ENCODE measurements at regions not wholly inside any gene's neighbourhood (a gene's known extent, or its start where the extent isn't known, plus 50 kb on each side); places are given as distances from the start of the nearest gene placed in this dataset.

GRCh38 chr15:95228856-95229555 lies 997.6 kb downstream of the MCTP2 start:
- no peak for DNase-seq (ENCODE audit: low read depth in 3 of 3, low spot score in 1 of 3)

GRCh38 chr15:95235033-95235432 lies 1003.7 kb downstream of the MCTP2 start:
- no peak for DNase-seq (ENCODE audit: low read depth in 3 of 3, low spot score in 1 of 3)

GRCh38 chr15:95247071-95247984 lies 1016.0 kb downstream of the MCTP2 start:
- DNase-seq (ENCODE audit: low read depth in 3 of 3, low spot score in 1 of 3) = no peak

- DNase-seq (ENCODE audit: low read depth in 3 of 3, low spot score in 1 of 3) = no peak
These were observed 1018.2 kb downstream of the MCTP2 start for GRCh38 chr15:95249524-95249923.

- DNase-seq (ENCODE audit: low read depth in 3 of 3, low spot score in 1 of 3) = no peak
These were observed 1021.0 kb downstream of the MCTP2 start for GRCh38 chr15:95252404-95252803.

- no peak for DNase-seq (ENCODE audit: low read depth in 3 of 3, low spot score in 1 of 3)
These were observed 1022.9 kb downstream of the MCTP2 start for GRCh38 chr15:95254263-95254662.

GRCh38 chr15:95259513-95259912 lies 1028.2 kb downstream of the MCTP2 start:
- DNase-seq (ENCODE audit: low read depth in 3 of 3, low spot score in 1 of 3) = peak in 2 of 3 donors; percentile 3 to 22

GRCh38 chr15:95259965-95260364 lies 1028.6 kb downstream of the MCTP2 start:
- DNase-seq (ENCODE audit: low read depth in 3 of 3, low spot score in 1 of 3) = no peak

GRCh38 chr15:95260856-95261255 lies 1029.5 kb downstream of the MCTP2 start:
- DNase-seq (ENCODE audit: low read depth in 3 of 3, low spot score in 1 of 3) = no peak

- DNase-seq (ENCODE audit: low read depth in 3 of 3, low spot score in 1 of 3) = no peak
These were observed 1030.2 kb downstream of the MCTP2 start for GRCh38 chr15:95261546-95261945.

GRCh38 chr15:95261968-95262367 lies 1030.6 kb downstream of the MCTP2 start:
- DNase-seq (ENCODE audit: low read depth in 3 of 3, low spot score in 1 of 3) = no peak

- no peak for DNase-seq (ENCODE audit: low read depth in 3 of 3, low spot score in 1 of 3)
These were observed 1031.7 kb downstream of the MCTP2 start for GRCh38 chr15:95262866-95263564.

- DNase-seq (ENCODE audit: low read depth in 3 of 3, low spot score in 1 of 3) = no peak
These were observed 1032.4 kb downstream of the MCTP2 start for GRCh38 chr15:95263751-95264150.

- DNase-seq (ENCODE audit: low read depth in 3 of 3, low spot score in 1 of 3) = no peak
These were observed 1034.1 kb downstream of the MCTP2 start for GRCh38 chr15:95265419-95265997.

- no peak for DNase-seq (ENCODE audit: low read depth in 3 of 3, low spot score in 1 of 3)
These were observed 1035.2 kb downstream of the MCTP2 start for GRCh38 chr15:95266451-95267061.

- DNase-seq (ENCODE audit: low read depth in 3 of 3, low spot score in 1 of 3) = no peak
These were observed 1036.1 kb downstream of the MCTP2 start for GRCh38 chr15:95267481-95267880.

- no peak for DNase-seq (ENCODE audit: low read depth in 3 of 3, low spot score in 1 of 3)
These were observed 1038.2 kb downstream of the MCTP2 start for GRCh38 chr15:95269242-95270183.

- no peak for DNase-seq (ENCODE audit: low read depth in 3 of 3, low spot score in 1 of 3)
These were observed 1042.7 kb downstream of the MCTP2 start for GRCh38 chr15:95274101-95274500.

GRCh38 chr15:95277266-95277665 lies 1045.9 kb downstream of the MCTP2 start:
- DNase-seq (ENCODE audit: low read depth in 3 of 3, low spot score in 1 of 3) = no peak

All from stimulated activated CD4-positive, alpha-beta T cell treated with anti-CD3 and anti-CD28 coated beads, TNF-alpha, amount 100 ng/mL, for 1 hour (primary cell).